ENCODE measurements at regions not wholly inside any gene's neighbourhood (a gene's known extent, or its start where the extent isn't known, plus 50 kb on each side); places are given as distances from the start of the nearest gene placed in this dataset.

GRCh38 chr18:51540562-51540961 lies 343.1 kb upstream of the MEX3C start:
- TF ChIP-seq CTCF (IDR thresholded peaks at IDR 0.05): no peak
- TF ChIP-seq POLR2A (IDR thresholded peaks at IDR 0.05): no peak

All from heart left ventricle (tissue), 13 donors.